Prostate gland (tissue), 2 donors: ENCODE measurements at regions not wholly inside any gene's neighbourhood (a gene's known extent, or its start where the extent isn't known, plus 50 kb on each side); places are given as distances from the start of the nearest gene placed in this dataset.

Experiments
- POLR2A ChIP-seq: fragments of 450-650 bp; IDR thresholded peaks from one replicate; pipeline ENCODE4 v1.6.1; 2016; ENCODE audit warnings: antibody characterized with exemption, mild to moderate bottlenecking
- POLR2AphosphoS5 ChIP-seq: sonication (generic); formaldehyde crosslinking; IDR thresholded peaks from one replicate; pipeline ENCODE4 v1.6.1; 2017; ENCODE audit warnings: antibody characterized with exemption
- TF ChIP-seq, protein P1 (sequence below), 4 experiments: fragments of 200-600 bp in 2 of 4; fragments of 450-650 bp in 2 of 4; sonication (generic) in 2 of 4; IDR thresholded peaks; 1 replicate in 3 of 4; 2 replicates in 1 of 4; pipeline ENCODE4 v1.5.1; 2016 to 2019; ENCODE audit warnings: antibody characterized with exemption in 4 of 4, mild to moderate bottlenecking in 2 of 4, moderate library complexity in 2 of 4

DNA sequence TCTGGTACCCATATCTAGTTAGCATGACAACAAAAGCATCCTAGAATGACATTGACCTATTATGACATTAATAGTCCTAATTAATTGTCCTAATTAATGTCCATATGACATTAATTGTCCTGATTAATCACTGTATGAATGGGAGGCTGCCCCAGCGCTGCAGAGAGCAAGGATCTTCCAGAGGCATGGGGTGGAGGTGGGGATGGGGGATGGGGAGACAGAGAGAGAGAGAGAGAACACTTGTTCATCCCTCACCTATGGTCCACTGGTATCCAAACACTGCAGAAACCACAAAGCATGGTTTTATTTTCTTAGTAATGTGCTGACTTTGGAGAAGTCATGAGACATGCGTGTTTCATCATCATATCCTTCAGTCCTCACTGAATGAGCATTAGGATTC is 235.1 kb downstream of the FNDC1 start:
- TF ChIP-seq, protein P1, sequence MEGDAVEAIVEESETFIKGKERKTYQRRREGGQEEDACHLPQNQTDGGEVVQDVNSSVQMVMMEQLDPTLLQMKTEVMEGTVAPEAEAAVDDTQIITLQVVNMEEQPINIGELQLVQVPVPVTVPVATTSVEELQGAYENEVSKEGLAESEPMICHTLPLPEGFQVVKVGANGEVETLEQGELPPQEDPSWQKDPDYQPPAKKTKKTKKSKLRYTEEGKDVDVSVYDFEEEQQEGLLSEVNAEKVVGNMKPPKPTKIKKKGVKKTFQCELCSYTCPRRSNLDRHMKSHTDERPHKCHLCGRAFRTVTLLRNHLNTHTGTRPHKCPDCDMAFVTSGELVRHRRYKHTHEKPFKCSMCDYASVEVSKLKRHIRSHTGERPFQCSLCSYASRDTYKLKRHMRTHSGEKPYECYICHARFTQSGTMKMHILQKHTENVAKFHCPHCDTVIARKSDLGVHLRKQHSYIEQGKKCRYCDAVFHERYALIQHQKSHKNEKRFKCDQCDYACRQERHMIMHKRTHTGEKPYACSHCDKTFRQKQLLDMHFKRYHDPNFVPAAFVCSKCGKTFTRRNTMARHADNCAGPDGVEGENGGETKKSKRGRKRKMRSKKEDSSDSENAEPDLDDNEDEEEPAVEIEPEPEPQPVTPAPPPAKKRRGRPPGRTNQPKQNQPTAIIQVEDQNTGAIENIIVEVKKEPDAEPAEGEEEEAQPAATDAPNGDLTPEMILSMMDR (IDR thresholded peaks at IDR 0.05), result no peak
- TF ChIP-seq POLR2AphosphoS5 (no peak), POLR2A (no peak)
